ENCODE measurements at regions not wholly inside any gene's neighbourhood (a gene's known extent, or its start where the extent isn't known, plus 50 kb on each side); places are given as distances from the start of the nearest gene placed in this dataset.
"Not testable (repeated sequence)": the region's sequence is repeated elsewhere in the genome, so short reads cannot be mapped to it uniquely, and the experiment has no call there.

- peaks cover 64% of the 10 kb centered on the region for H3K4me1 Mint-ChIP-seq (ENCODE audit: low read depth)
- ATAC-seq (no peak), DNase-seq (no peak)
- H3K27ac Mint-ChIP-seq = peak overlapping the region; percentile 95
- ChIA-PET CTCF (interaction anchor here (0.9 to 3.8 kb wide), 11 partner anchors 9 to 84 kb away, joined by 3 to 28 read pairs (median 7); no protein-coding TSS in a partner anchor), POLR2A (interaction anchor here (0.5 to 7.7 kb wide), 17 partner anchors 10 to 102 kb away, joined by 3 to 105 read pairs (median 4); no protein-coding TSS in a partner anchor)
- no peaks in the 10 kb centered on the region for H3K27me3 Mint-ChIP-seq (ENCODE audit: low read depth)
- peak overlapping the region; percentile 91 for H3K4me3 Mint-ChIP-seq
- no peaks in the 10 kb centered on the region for H3K9me3 Mint-ChIP-seq (ENCODE audit: insufficient read depth)
- peaks cover 73% of the 10 kb centered on the region for H3K36me3 Mint-ChIP-seq (ENCODE audit: low read depth)
Observed at GRCh38 chr7:130956417-130957136, 222.6 kb upstream of the KLF14 start.

GRCh38 chr7:130957137-130957513, 223.1 kb upstream of the KLF14 start:
- Mint-ChIP-seq H3K27me3 (ENCODE audit: low read depth) (no peaks in the 10 kb centered on the region), H3K9me3 (ENCODE audit: insufficient read depth) (no peaks in the 10 kb centered on the region), H3K4me1 (ENCODE audit: low read depth) (peaks cover 70% of the 10 kb centered on the region), H3K4me3 (peak overlapping the region; percentile 91), H3K27ac (peak overlapping the region; percentile 95), H3K36me3 (ENCODE audit: low read depth) (peaks cover 75% of the 10 kb centered on the region)
- ATAC-seq (peak; percentile 20), DNase-seq (no peak)
- POLR2A ChIA-PET = interaction anchor here (0.5 to 7.7 kb wide), 15 partner anchors 10 to 482 kb away, joined by 3 to 105 read pairs (median 4); no protein-coding TSS in a partner anchor
- CTCF ChIA-PET = interaction anchor here (1.0 to 3.8 kb wide), 10 partner anchors 10 to 83 kb away, joined by 3 to 28 read pairs (median 8); no protein-coding TSS in a partner anchor

GRCh38 chr7:130957722-130958435, 223.9 kb upstream of the KLF14 start:
- Mint-ChIP-seq H3K36me3 (ENCODE audit: low read depth) (peaks cover 72% of the 10 kb centered on the region), H3K4me1 (ENCODE audit: low read depth) (peaks cover 71% of the 10 kb centered on the region), H3K4me3 (peak overlapping the region; percentile 91), H3K27ac (peak overlapping the region; percentile 73)
- CTCF ChIA-PET = interaction anchor here (1.3 to 7.2 kb wide), 11 partner anchors 9 to 83 kb away, joined by 4 to 68 read pairs (median 27); no protein-coding TSS in a partner anchor
- POLR2A ChIA-PET = interaction anchor here (0.6 to 7.7 kb wide), 14 partner anchors 11 to 481 kb away, joined by 3 to 105 read pairs (median 5); no protein-coding TSS in a partner anchor
- not testable (repeated sequence) for ATAC-seq; DNase-seq; H3K27me3 Mint-ChIP-seq (ENCODE audit: low read depth); H3K9me3 Mint-ChIP-seq (ENCODE audit: insufficient read depth)

DNA sequence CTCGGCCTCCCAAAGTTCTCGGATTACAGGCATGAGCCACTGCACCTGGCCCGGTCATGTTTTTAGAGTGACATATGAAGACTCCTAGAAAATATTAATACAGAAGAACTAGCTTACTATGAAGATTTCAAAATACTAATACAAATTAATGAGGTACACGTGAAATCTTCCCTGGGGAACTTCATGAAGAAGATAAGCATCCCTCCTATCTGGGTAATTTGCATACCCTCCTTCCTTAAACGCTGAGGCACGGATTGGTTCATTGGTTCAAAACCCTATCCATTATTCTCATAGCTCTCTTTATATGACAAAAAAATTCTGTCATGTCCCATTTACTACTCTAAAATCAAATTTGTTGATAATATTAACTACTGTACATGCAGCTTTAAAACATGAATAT, 224.8 kb upstream of the KLF14 start:
- Mint-ChIP-seq H3K27me3 (ENCODE audit: low read depth) (no peaks in the 10 kb centered on the region), H3K27ac (peak overlapping the region; percentile 69), H3K4me3 (peak overlapping the region; percentile 91), H3K4me1 (ENCODE audit: low read depth) (peaks cover 69% of the 10 kb centered on the region), H3K9me3 (ENCODE audit: insufficient read depth) (no peaks in the 10 kb centered on the region), H3K36me3 (ENCODE audit: low read depth) (peaks cover 63% of the 10 kb centered on the region)
- POLR2A ChIA-PET = interaction anchor here (0.8 to 7.7 kb wide), 12 partner anchors 12 to 81 kb away, joined by 3 to 105 read pairs (median 4); no protein-coding TSS in a partner anchor
- no peak for ATAC-seq
- no peak for DNase-seq
- CTCF ChIA-PET = interaction anchor here (0.8 to 7.2 kb wide), 25 partner anchors 10 to 99 kb away, joined by 3 to 75 read pairs (median 8); no protein-coding TSS in a partner anchor

- CTCF ChIA-PET = interaction anchor here (0.9 to 7.2 kb wide), 32 partner anchors 11 to 127 kb away, joined by 3 to 75 read pairs (median 6); no protein-coding TSS in a partner anchor
- DNase-seq (peak; percentile 72), ATAC-seq (peak; percentile 6)
- Mint-ChIP-seq H3K27me3 (ENCODE audit: low read depth) (no peaks in the 10 kb centered on the region), H3K4me3 (peak overlapping the region; percentile 91), H3K27ac (peak overlapping the region; percentile 99), H3K36me3 (ENCODE audit: low read depth) (peaks cover 55% of the 10 kb centered on the region), H3K9me3 (ENCODE audit: insufficient read depth) (no peaks in the 10 kb centered on the region), H3K4me1 (ENCODE audit: low read depth) (peaks cover 61% of the 10 kb centered on the region)
- POLR2A ChIA-PET = interaction anchor here (0.6 to 7.7 kb wide), 22 partner anchors 7 to 277 kb away, joined by 3 to 105 read pairs (median 4); no protein-coding TSS in a partner anchor
Observed at GRCh38 chr7:130959743-130960207, 225.8 kb upstream of the KLF14 start.

- no peaks in the 10 kb centered on the region for H3K27me3 Mint-ChIP-seq (ENCODE audit: low read depth)
- peaks cover 54% of the 10 kb centered on the region for H3K4me1 Mint-ChIP-seq (ENCODE audit: low read depth)
- peak; percentile 6 for ATAC-seq
- peak overlapping the region; percentile 91 for H3K4me3 Mint-ChIP-seq
- ChIA-PET CTCF (interaction anchor here (0.9 to 7.2 kb wide), 30 partner anchors 10 to 149 kb away, joined by 3 to 75 read pairs (median 8); no protein-coding TSS in a partner anchor), POLR2A (interaction anchor here (0.7 to 7.7 kb wide), 22 partner anchors 8 to 276 kb away, joined by 3 to 105 read pairs (median 5); no protein-coding TSS in a partner anchor)
- H3K36me3 Mint-ChIP-seq (ENCODE audit: low read depth) = peaks cover 49% of the 10 kb centered on the region
- peak; percentile 68 for DNase-seq
- H3K9me3 Mint-ChIP-seq (ENCODE audit: insufficient read depth) = no peaks in the 10 kb centered on the region
- H3K27ac Mint-ChIP-seq = peak overlapping the region; percentile 99
Observed at GRCh38 chr7:130960208-130960988, 226.4 kb upstream of the KLF14 start.

- ChIA-PET POLR2A (interaction anchor here (0.7 to 7.7 kb wide), 23 partner anchors 9 to 275 kb away, joined by 3 to 105 read pairs (median 5); no protein-coding TSS in a partner anchor), CTCF (interaction anchor here (0.5 to 7.2 kb wide), 23 partner anchors 10 to 148 kb away, joined by 3 to 75 read pairs (median 10); no protein-coding TSS in a partner anchor)
- Mint-ChIP-seq H3K9me3 (ENCODE audit: insufficient read depth) (no peaks in the 10 kb centered on the region), H3K27me3 (ENCODE audit: low read depth) (no peaks in the 10 kb centered on the region), H3K36me3 (ENCODE audit: low read depth) (peaks cover 44% of the 10 kb centered on the region), H3K4me3 (peak overlapping the region; percentile 91), H3K27ac (peak overlapping the region; percentile 99), H3K4me1 (ENCODE audit: low read depth) (peaks cover 48% of the 10 kb centered on the region)
- DNase-seq (peak; percentile 90), ATAC-seq (peak; percentile 88)
Observed at GRCh38 chr7:130961128-130961601, 227.2 kb upstream of the KLF14 start.

DNA sequence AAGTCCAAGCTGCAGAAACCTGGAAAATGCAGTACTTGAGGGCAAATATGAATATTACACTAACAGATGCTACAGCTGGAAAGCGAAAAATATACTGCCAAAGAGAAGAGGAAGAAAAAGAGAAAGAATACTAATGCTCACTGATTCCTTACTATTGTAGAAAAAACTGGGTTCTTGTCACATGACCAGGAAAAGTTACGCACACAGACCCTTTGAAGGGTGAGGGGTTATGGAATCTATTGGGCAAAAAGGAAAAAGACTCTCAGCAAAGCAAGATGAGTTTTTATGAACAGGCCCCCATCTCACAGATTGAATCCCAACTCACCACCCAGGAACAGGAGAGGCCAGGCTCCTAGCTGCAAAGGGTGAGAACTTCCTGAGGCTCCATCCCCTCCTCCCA, 228.1 kb upstream of the KLF14 start:
- H3K27me3 Mint-ChIP-seq (ENCODE audit: low read depth) = no peaks in the 10 kb centered on the region
- H3K27ac Mint-ChIP-seq = peak overlapping the region; percentile 99
- ChIA-PET CTCF (interaction anchor here (1.2 to 7.2 kb wide), 8 partner anchors 9 to 78 kb away, joined by 3 to 75 read pairs (median 32); no protein-coding TSS in a partner anchor), POLR2A (interaction anchor here (0.5 to 7.7 kb wide), 7 partner anchors 9 to 146 kb away, joined by 3 to 105 read pairs (median 4); no protein-coding TSS in a partner anchor)
- peaks cover 48% of the 10 kb centered on the region for H3K4me1 Mint-ChIP-seq (ENCODE audit: low read depth)
- ATAC-seq (no peak), DNase-seq (no peak)
- peak overlapping the region; percentile 91 for H3K4me3 Mint-ChIP-seq
- H3K36me3 Mint-ChIP-seq (ENCODE audit: low read depth) = peaks cover 43% of the 10 kb centered on the region
- H3K9me3 Mint-ChIP-seq (ENCODE audit: insufficient read depth) = no peaks in the 10 kb centered on the region

- H3K36me3 Mint-ChIP-seq (ENCODE audit: low read depth) = peaks cover 36% of the 10 kb centered on the region
- ChIA-PET CTCF (interaction anchor here (1.4 to 7.2 kb wide), 3 partner anchors 19 to 66 kb away, joined by 4 to 75 read pairs (median 60); no protein-coding TSS in a partner anchor), POLR2A (interaction anchor here (1.7 kb wide), 1 partner anchor 15 kb away, joined by 4 read pairs; no protein-coding TSS in a partner anchor)
- no peak overlapping the region for H3K27ac Mint-ChIP-seq
- ATAC-seq (no peak), DNase-seq (no peak)
- H3K4me3 Mint-ChIP-seq = no peak overlapping the region
- H3K9me3 Mint-ChIP-seq (ENCODE audit: insufficient read depth) = no peaks in the 10 kb centered on the region
- H3K4me1 Mint-ChIP-seq (ENCODE audit: low read depth) = peaks cover 48% of the 10 kb centered on the region
- H3K27me3 Mint-ChIP-seq (ENCODE audit: low read depth) = no peaks in the 10 kb centered on the region
Observed at GRCh38 chr7:130963339-130963738, 229.3 kb upstream of the KLF14 start.

GRCh38 chr7:130965515-130965914, 231.5 kb upstream of the KLF14 start:
- no peaks in the 10 kb centered on the region for H3K27me3 Mint-ChIP-seq (ENCODE audit: low read depth)

More at GRCh38 chr7:130965515-130965914, 231.5 kb upstream of the KLF14 start:
- ChIA-PET POLR2A (no interaction called here), CTCF (interaction anchor here (1.8 kb wide), 2 partner anchors 17 to 69 kb away, joined by 11 to 12 read pairs; no protein-coding TSS in a partner anchor)
- DNase-seq (no peak), ATAC-seq (no peak)
- H3K4me1 Mint-ChIP-seq (ENCODE audit: low read depth) = peaks cover 54% of the 10 kb centered on the region
- peaks cover 17% of the 10 kb centered on the region for H3K36me3 Mint-ChIP-seq (ENCODE audit: low read depth)
- H3K4me3 Mint-ChIP-seq = no peak overlapping the region
- no peaks in the 10 kb centered on the region for H3K9me3 Mint-ChIP-seq (ENCODE audit: insufficient read depth)
- no peak overlapping the region for H3K27ac Mint-ChIP-seq

Measured in activated CD8-positive, alpha-beta T cell treated with anti-CD3 and anti-CD28 coated beads, Interleukin-2, amount 10 ng/mL, durations not matched to agents 7 days and 5 days (primary cell).